GM19324 (cell line): ENCODE measurements at regions not wholly inside any gene's neighbourhood (a gene's known extent, or its start where the extent isn't known, plus 50 kb on each side); places are given as distances from the start of the nearest gene placed in this dataset.

ENCODE experiments used
- ATAC-seq: cut with Tn5 transposase; IDR thresholded peaks from one replicate; pipeline ENCODE4 v1.9.1; 2021; ENCODE audit warnings: mild to moderate bottlenecking, moderate library complexity; ENCODE audit not compliant: unreplicated experiment, low FRiP score

DNA sequence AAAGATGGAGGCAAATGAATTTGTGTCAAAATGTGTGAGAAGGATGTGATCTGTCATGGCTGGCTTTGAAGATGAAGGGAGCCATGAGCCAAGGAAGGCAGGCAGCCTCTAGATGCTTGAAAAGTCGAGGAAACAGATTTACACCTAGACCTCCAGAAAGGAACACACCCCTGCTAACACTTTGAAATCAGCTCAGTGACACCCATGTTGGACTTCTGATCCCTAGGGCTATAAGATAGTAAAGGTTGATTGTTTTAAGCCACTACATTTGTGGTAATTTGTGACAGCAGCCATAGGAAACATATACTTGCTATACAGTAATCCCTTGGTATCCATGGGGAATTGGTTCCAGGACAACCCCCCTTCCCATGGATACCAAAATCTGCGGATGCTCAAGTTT lies 80.5 kb upstream of the DYRK2 start:
- ATAC-seq = no peak

DNA sequence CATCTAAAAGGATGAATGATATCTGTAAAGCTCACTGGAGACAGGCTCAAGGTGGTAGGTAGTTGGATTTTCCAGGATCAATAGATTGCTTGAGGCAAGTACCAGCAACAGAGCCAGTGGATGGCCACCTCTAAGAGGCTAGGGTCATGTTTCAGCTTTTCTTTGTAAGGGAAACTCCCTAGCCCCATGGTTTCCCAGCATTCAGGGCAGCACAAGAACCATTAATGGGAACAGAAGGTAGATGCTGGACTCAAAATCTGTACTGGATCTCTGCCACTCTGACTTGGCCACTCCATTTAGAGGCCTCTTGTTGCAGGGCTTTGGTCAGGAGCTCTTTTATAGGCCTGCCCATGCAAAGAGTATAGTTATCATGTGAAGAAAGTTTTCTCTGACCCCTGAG lies 76.1 kb upstream of the DYRK2 start:
- no peak for ATAC-seq

DNA sequence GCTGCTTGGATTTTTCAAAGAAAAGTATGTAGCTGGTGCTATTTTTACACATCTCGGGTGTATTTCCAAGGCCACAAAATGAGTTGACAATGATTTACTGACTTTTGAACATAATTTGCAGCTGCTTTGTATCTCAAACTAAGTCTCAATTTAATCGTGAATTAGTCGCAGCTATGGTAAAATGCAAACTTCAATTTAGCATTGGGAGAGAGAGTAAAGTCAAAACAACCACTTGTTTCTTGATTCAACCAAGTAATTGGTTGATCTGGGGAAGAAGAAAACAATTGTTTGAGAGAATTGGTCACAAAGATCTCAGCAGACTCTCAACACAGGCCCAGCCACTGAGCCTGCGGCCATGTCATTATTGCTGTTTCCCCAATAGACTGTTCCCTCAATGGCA lies 75.0 kb upstream of the DYRK2 start:
- no peak for ATAC-seq

GRCh38 chr12:67578976-67579661 lies 69.4 kb upstream of the DYRK2 start:
- ATAC-seq = no peak

DNA sequence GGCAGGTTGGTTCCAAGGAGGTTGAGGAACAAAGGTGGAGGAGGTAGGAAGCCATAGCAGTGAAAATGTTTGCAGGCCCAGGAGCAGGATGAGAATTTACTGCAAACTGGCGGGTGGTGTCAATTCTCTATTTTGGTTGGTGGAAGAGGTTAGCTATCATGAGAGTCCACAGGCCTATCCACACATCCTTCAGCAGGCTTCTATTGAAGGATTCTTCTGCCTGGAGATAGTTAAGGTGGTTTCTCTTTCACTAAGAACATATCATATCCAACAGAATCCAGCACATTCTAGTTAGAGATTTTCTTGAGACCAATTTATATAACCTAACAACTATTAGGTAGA lies 68.9 kb upstream of the DYRK2 start:
- ATAC-seq = no peak

- no peak for ATAC-seq
Measured at GRCh38 chr12:67582238-67582834, 66.2 kb upstream of the DYRK2 start.

DNA sequence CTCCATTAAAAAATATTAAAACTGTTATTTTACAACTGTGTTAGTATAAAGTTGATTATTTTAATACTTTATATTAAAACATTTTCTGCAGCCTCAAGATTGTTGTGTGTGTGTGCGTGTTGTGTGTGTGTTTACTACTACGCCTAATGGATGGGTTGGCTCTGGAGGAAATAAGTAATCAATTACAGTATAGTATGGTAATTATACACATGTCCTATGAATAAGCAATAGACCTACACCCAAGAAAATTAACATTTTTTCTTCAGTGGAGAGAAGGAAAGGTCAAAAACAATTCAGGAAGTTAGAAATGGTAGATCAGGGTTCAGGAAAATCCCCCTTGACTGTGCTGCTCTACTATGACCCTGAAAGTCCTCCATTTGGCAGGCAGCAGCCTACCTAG lies 65.7 kb upstream of the DYRK2 start:
- no peak for ATAC-seq

DNA sequence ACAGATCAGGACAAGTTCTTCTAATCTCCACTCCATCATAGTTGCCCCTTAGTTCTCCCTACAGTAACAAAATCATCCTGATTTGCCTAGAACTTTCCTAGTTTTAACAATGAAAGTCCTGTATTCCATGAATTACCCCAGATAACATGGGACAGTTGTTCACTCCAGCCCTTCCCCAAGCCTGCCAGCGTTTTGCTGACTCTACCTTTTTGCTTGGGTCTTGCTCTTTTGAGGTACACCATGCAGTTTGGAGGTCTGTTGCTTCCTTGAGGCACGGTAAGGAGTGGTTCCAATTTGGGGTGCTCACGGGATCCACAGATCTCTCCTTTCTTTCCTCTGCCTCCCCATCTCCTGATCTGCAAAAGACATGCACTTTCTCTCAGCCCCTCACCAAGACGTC lies 61.6 kb upstream of the DYRK2 start:
- no peak for ATAC-seq

DNA sequence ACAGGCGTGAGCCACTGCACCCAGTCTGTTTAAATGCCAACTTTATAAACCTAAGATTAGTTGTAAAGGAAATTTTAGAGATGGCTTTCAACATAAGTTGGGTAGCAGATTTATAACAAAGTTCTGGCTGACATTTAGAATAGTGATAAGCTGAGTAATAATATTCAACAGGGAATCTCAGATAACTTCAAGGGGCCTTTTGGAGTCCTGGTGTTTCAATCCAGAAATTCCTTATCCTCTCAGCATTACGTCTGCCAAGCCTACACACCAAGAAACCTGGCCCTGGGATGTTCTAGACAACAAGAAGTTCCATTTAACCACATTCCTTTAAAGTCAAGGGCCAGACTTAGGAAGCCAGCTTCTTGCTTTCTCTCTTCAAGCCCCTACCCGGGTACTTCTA lies 59.5 kb upstream of the DYRK2 start:
- ATAC-seq = no peak

- ATAC-seq = no peak
Measured at GRCh38 chr12:67590149-67590790, 58.3 kb upstream of the DYRK2 start.

GRCh38 chr12:67592228-67593011 lies 56.1 kb upstream of the DYRK2 start:
- ATAC-seq = no peak

DNA sequence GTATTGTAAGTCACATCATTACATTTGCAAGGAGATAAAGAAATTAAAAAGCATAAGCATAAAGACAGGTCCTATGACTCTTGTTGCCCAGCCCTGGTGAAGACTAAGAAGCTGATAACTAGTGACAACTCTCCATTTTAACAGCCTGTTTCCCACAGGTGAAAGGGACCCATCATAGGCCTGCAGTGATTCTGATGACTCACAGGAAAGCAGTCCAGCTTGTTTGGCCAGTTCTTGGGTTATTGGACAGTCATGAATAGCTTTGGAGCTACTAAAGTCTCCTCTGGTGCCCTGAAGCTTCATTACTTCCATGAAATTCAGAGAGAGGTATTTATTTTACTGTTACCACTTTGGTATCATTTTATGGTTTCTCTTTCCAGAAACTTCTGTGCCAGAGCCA lies 55.5 kb upstream of the DYRK2 start:
- no peak for ATAC-seq

- no peak for ATAC-seq
Measured at GRCh38 chr12:67593461-67594330, 54.8 kb upstream of the DYRK2 start.

DNA sequence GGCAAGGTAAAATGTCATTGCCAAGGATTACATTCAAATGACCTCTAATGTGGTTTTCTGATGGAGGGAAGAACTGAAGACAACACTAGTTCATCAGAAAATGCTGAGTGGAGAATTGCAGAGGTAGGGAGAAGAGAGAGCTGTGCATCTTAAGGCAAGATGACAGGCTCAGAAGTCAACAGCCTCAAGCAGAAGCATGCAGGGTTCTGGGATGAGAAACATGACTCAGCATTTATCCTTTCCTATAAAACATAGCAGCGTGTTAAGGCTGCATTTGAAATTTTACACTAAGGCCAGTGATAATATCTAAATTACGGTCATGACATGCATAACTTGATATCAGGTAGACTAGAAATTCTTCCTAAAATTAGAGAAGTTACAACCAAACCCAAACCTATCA lies 53.7 kb upstream of the DYRK2 start:
- ATAC-seq = no peak

DNA sequence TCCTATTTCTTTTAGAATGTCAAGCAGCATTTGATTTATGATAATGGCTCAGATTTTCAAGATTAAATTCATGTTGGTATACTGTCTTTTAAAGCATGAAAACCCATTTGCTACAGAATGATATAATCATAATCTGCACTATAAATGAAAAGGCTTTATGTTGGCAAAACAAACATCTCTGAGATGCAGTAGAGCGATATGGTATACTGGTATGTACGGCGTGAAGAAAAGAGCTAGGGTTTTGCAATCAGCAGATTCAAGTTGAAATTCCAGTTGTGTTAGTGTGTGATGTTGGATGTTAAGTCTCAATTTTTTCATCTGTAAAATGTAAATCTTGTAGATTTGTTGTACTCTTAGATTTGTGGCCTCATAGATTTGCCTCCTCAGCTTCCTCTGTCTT lies 53.2 kb upstream of the DYRK2 start:
- no peak for ATAC-seq

DNA sequence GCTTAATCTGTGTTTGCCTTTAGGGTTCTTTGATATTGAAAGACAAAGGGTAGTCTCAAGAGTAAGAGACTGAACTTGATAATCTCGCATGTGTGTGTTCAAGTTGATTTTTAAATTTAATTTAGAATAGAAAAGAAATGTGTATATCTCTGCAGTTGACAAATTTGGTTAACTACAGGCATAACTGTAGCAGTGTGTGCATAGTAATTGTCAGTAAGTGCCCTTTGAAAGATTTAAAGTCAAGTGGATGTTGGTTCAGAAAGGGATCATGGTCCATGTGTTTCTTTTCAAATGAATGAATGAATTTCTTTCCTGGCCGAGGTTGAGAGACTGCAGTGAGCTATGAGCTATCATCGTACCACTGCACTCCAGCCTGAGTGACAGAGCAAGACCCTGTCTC lies 49.9 kb upstream of the DYRK2 start:
- ATAC-seq = no peak
